ENCODE measurements at regions not wholly inside any gene's neighbourhood (a gene's known extent, or its start where the extent isn't known, plus 50 kb on each side); places are given as distances from the start of the nearest gene placed in this dataset.

DNA sequence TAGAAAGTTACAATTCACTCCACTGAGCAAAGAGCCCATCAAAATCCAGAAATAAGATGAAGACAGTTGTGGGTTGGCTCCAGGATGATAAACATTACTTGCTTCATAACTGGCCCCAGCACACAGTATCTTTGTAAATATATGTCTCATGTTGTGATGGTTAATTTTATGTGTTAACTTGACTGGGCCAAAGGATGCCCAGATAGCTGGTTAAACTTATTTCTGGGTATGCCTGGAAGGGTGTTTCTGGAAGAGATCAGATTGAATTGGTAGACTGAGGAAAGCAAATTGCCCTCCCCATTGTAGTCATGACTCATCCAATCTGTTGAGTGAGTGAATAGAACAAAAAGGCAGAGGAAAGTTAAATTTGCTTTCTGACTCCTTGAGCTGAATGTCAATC, 373.8 kb downstream of the LNPK start:
- H3K36me3 Mint-ChIP-seq (ENCODE audit: low read depth), result no peaks in the 10 kb centered on the region
- H3K4me1 Mint-ChIP-seq, result no peaks in the 10 kb centered on the region
- H3K9me3 Mint-ChIP-seq, result no peaks in the 10 kb centered on the region
- POLR2A ChIA-PET, result no interaction called here
- no peak overlapping the region for H3K27ac Mint-ChIP-seq
- CTCF ChIA-PET, result no interaction called here
- DNase-seq, result no peak
- no peak overlapping the region for H3K4me3 Mint-ChIP-seq
- peaks cover 3% of the 10 kb centered on the region for H3K27me3 Mint-ChIP-seq

DNA sequence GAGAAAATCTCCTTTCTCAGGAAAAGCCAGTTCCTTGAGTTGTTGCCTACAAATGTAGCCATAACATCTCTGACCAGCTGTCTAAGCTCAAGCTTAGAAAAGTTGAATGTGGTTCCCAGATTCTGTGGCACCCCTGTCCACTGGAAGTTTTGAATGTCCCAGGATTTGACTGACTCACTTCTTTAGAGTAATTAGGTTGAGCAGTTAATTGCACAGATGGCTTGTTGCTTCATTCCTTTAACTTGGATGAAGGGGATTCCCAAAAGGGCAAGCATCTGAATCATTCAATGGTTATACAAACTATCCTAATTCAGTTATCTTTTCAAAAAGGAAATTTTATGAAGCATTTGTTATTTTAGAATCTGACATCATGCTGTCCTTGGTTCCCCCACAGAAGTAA, 374.7 kb downstream of the LNPK start:
- POLR2A ChIA-PET, result no interaction called here
- peaks cover 3% of the 10 kb centered on the region for H3K27me3 Mint-ChIP-seq
- H3K9me3 Mint-ChIP-seq, result no peaks in the 10 kb centered on the region

DNA sequence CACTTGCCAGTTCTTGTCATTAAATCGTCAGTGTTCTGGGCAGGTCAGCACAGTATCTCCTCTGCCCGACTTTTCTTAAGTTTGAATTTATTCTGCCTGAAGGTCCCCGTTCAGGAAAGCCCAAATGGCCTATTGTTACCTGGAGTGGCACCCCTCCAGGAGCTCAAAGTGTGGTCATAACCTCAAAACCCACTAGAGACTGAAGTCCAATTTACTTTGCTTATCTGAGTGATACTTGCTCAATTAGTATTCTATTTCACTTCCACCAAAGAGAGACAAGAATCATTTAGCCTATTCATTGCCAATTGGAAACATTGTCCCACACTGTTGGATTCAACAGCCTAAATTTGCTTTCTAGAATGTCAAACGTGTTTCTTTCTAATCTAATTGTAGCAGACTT, 375.3 kb downstream of the LNPK start:
- CTCF ChIA-PET, result no interaction called here

More for the DNA sequence above, 374.7 kb downstream of the LNPK start:
- no peak for DNase-seq
- CTCF ChIA-PET, result no interaction called here
- Mint-ChIP-seq H3K4me3 (no peak overlapping the region), H3K27ac (no peak overlapping the region), H3K36me3 (ENCODE audit: low read depth) (no peaks in the 10 kb centered on the region), H3K4me1 (no peaks in the 10 kb centered on the region)

DNA sequence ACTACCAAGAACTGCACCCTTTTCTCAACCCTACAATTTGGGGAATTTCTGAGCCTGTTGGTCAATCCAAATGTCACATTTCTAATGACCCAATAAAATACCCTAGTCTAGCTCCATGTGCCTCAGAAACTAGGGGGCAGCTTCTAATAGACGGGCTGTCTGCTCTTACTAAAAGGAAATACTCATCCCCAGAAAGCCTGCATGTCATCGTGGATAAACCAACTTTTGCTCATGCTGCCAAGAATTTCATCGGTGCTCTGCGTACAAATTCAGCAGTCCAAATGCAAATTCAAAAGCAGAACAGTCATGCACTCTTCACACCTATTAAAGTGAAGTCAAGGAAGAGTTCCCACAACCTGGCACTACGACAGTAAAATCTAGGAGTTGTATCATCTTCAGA, 377.3 kb downstream of the LNPK start:
- Mint-ChIP-seq H3K9me3 (no peaks in the 10 kb centered on the region), H3K4me3 (no peak overlapping the region), H3K4me1 (no peaks in the 10 kb centered on the region), H3K27ac (no peak overlapping the region), H3K27me3 (peaks cover 3% of the 10 kb centered on the region), H3K36me3 (ENCODE audit: low read depth) (no peaks in the 10 kb centered on the region)
- ChIA-PET POLR2A (no interaction called here), CTCF (no interaction called here)
- no peak for DNase-seq

More for the DNA sequence above, 375.3 kb downstream of the LNPK start:
- Mint-ChIP-seq H3K4me3 (no peak overlapping the region), H3K27me3 (peaks cover 3% of the 10 kb centered on the region), H3K9me3 (no peaks in the 10 kb centered on the region), H3K4me1 (no peaks in the 10 kb centered on the region), H3K27ac (no peak overlapping the region), H3K36me3 (ENCODE audit: low read depth) (no peaks in the 10 kb centered on the region)
- POLR2A ChIA-PET, result no interaction called here
- DNase-seq, result no peak

DNA sequence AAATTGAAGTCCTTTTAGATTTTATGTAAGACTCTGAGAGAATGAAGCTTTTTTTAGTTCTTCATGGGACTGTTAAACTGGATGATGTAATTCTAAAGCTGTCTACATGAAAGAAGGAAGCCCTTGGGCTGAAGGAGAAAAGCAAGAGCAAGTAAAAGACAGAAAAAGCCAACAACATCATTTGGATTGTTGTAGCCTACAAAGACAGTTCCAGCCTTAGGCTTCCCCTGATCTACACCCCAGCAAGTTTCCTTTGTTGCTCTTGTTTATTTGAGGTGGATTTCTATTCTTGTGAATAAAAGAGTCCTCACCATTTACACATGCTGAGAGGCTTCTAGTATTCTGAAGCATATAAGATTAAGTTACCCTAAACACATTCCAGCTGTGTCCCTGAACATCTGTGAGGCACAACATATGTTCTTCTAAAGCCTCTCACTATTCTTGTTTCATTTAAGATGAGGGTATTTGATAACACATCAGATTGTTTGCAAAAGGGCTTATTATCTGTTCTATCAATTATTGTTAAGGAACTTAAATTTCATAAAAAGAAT, 377.8 kb downstream of the LNPK start:
- no peak overlapping the region for H3K27ac Mint-ChIP-seq
- H3K27me3 Mint-ChIP-seq, result peaks cover 3% of the 10 kb centered on the region
- no peak overlapping the region for H3K4me3 Mint-ChIP-seq
- no peaks in the 10 kb centered on the region for H3K4me1 Mint-ChIP-seq
- DNase-seq, result no peak
- ChIA-PET POLR2A (no interaction called here), CTCF (no interaction called here)
- H3K9me3 Mint-ChIP-seq, result no peaks in the 10 kb centered on the region
- no peaks in the 10 kb centered on the region for H3K36me3 Mint-ChIP-seq (ENCODE audit: low read depth)

DNA sequence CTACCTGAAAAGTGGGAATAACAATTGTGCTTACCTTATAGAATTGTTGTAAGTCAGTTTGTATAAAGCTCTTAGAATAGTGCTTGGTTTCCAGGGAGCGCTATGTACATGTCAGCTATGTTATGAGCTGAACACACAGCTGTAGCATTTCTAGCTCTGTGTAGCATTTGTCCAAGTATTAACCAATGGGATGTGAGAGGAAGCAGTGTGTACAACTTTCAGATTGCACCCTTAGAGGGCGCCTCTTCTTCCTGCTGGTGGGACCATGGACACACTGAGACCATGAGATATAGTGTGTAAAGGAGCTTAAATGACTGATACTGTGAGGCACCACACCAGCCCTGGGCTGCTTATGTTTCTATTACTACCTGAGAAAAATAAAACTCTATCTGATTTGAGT, 380.2 kb downstream of the LNPK start:
- H3K27ac Mint-ChIP-seq, result no peak overlapping the region
- CTCF ChIA-PET, result no interaction called here

DNA sequence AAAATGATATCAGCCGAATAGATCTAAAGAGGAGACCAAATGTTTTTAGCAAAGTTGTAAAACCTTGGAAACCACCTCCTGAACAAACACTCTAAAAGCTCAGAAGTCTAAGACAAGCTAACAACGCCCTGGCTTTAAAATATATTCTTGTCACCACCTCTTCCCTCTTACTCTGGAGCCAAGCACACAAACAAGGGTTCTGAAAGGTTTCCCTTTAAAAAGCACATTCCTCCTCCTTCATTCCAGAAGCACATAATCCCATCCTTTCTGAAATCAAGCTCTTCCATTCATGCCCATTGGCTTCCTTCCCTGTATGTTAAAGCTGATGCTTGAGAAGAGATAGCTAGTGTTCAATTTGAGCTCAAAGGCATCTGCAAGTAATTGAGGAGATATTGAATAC, 382.0 kb downstream of the LNPK start:
- H3K4me1 Mint-ChIP-seq, result no peaks in the 10 kb centered on the region
- no peak for DNase-seq
- no peaks in the 10 kb centered on the region for H3K27me3 Mint-ChIP-seq
- no peak overlapping the region for H3K4me3 Mint-ChIP-seq
- CTCF ChIA-PET, result no interaction called here
- H3K9me3 Mint-ChIP-seq, result no peaks in the 10 kb centered on the region
- H3K36me3 Mint-ChIP-seq (ENCODE audit: low read depth), result no peaks in the 10 kb centered on the region
- H3K27ac Mint-ChIP-seq, result no peak overlapping the region
- POLR2A ChIA-PET, result no interaction called here

More for the DNA sequence above, 380.2 kb downstream of the LNPK start:
- no peaks in the 10 kb centered on the region for H3K4me1 Mint-ChIP-seq
- H3K9me3 Mint-ChIP-seq, result no peaks in the 10 kb centered on the region
- peaks cover 3% of the 10 kb centered on the region for H3K27me3 Mint-ChIP-seq
- H3K4me3 Mint-ChIP-seq, result no peak overlapping the region
- POLR2A ChIA-PET, result no interaction called here
- no peaks in the 10 kb centered on the region for H3K36me3 Mint-ChIP-seq (ENCODE audit: low read depth)
- DNase-seq, result no peak

DNA sequence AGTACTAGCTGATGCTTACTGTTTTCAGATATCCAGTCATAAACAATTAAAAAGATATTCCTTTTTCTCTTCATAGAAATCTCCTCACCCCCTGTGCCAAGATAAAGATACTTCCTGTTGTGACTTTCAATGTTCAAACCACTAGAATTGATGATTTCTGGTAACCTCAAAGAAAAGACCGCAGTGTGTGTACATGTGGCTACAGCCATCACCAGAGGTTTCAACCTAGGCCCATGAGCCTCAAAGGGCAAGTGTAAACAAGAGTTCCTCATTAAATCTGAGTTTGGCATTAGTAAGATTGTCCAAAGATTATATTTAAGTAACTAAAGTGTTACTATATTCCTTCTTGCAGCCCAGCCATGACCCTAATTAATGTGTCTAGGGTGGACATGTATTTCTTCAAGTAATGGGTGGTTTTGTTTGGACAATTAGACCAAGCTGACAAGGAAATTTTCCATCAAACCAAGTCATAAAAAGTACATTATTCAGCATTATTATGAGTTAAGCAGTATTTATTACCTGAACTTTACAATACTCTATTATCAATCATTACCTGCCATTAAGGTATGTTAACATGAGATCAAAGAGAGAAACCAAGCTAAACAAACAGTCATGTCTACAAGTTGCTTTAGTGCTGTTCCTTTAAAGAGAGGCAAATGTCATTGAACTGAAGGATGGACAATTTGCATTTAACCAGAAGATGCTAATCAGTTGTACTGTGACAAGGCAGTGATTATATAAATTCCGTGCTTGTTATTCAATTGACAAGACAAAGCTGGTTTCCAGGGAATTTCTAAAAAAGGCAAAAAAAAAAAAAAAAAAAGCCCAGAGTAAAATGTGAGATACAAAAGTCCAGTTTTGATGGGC, 382.7 kb downstream of the LNPK start:
- peaks cover under 1% of the 10 kb centered on the region for H3K27me3 Mint-ChIP-seq
- DNase-seq, result no peak
- no peak overlapping the region for H3K4me3 Mint-ChIP-seq
- CTCF ChIA-PET, result no interaction called here
- H3K27ac Mint-ChIP-seq, result no peak overlapping the region
- H3K36me3 Mint-ChIP-seq (ENCODE audit: low read depth), result no peaks in the 10 kb centered on the region
- H3K4me1 Mint-ChIP-seq, result no peaks in the 10 kb centered on the region
- no peaks in the 10 kb centered on the region for H3K9me3 Mint-ChIP-seq
- POLR2A ChIA-PET, result no interaction called here

DNA sequence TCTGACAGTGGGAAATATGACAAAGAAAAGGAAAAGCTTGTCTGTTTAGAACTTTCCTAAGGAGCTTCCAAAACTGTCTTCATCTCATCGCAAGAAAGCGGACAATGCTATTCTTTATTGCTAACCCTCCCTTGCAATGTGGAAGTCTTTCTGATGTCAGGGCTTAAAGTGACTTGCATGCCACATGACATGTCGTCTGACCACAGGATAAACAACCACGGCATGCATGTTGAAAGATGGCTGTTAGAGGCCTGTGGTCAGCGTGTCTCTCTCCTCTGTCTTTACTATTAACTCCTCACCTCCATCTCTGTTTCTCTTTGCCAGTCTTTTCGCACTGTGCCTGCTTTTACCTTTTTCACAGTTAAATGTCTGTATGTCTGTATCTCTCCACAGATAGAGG, 389.8 kb downstream of the LNPK start:
- Mint-ChIP-seq H3K4me1 (no peaks in the 10 kb centered on the region), H3K9me3 (no peaks in the 10 kb centered on the region), H3K36me3 (ENCODE audit: low read depth) (no peaks in the 10 kb centered on the region), H3K27ac (no peak overlapping the region), H3K27me3 (peaks cover 2% of the 10 kb centered on the region), H3K4me3 (no peak overlapping the region)
- ChIA-PET CTCF (no interaction called here), POLR2A (no interaction called here)
- DNase-seq, result no peak

DNA sequence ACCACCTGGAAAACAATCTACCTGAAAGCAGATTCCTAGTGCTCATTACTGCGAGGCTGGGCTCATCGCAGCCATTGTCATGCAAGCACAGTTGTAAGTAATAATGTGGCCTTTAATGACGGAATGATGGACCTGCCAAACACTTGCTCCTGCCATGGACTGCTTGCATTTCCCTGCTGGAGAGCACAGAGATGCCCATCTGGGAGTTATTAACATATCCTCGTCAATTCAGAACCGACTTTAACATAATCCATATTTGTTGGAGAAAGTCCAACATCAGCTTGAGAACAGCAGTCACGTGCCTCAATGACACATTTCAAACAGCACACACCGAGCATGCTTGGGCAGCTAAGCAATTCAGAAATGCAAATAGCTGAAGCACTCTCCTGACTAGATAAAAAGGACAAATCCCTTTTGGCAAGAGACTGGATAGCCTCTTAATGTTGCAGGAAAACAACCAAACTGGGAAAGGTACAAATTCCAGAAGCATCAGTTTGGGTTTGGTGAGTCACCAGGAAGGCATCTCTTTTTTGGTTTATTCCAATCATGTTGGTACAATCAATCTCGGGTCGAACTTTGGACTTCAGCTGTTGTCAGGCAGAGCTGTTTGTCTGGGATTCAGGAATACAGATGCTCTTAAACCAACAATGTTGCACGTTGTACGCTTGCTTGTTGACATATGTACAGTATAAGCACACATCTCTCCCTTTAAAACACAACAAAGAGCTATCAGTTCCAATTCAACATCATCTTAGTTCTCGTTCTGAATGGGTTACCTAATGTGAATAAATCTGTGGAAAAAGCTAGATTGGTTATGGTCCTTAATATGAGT, 395.8 kb downstream of the LNPK start:
- no peak for DNase-seq
- Mint-ChIP-seq H3K9me3 (no peaks in the 10 kb centered on the region), H3K4me1 (no peaks in the 10 kb centered on the region), H3K4me3 (no peak overlapping the region), H3K27me3 (no peaks in the 10 kb centered on the region), H3K27ac (no peak overlapping the region), H3K36me3 (ENCODE audit: low read depth) (no peaks in the 10 kb centered on the region)
- ChIA-PET POLR2A (no interaction called here), CTCF (no interaction called here)

DNA sequence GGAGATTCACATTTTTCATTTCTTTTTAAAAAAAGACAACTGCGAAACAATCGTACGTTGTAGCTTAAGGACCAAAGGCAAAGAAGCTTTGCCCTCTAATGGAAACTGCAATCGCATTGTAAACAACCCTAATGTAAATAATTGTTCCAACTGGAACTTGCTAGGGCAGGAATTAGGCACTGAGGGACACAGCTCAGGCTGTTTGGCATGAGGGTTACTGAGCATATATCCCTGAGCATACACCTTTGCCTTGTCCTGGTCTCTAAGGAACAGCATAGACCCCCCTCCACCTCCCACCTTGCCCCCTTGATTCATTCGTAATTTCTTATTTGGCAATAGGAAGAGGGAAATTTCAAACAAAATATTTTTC, 396.4 kb downstream of the LNPK start:
- CTCF ChIA-PET, result no interaction called here
- no peaks in the 10 kb centered on the region for H3K36me3 Mint-ChIP-seq (ENCODE audit: low read depth)
- no peaks in the 10 kb centered on the region for H3K9me3 Mint-ChIP-seq
- no peaks in the 10 kb centered on the region for H3K4me1 Mint-ChIP-seq
- POLR2A ChIA-PET, result no interaction called here
- no peak overlapping the region for H3K4me3 Mint-ChIP-seq
- no peak overlapping the region for H3K27ac Mint-ChIP-seq
- H3K27me3 Mint-ChIP-seq, result no peaks in the 10 kb centered on the region
- no peak for DNase-seq

DNA sequence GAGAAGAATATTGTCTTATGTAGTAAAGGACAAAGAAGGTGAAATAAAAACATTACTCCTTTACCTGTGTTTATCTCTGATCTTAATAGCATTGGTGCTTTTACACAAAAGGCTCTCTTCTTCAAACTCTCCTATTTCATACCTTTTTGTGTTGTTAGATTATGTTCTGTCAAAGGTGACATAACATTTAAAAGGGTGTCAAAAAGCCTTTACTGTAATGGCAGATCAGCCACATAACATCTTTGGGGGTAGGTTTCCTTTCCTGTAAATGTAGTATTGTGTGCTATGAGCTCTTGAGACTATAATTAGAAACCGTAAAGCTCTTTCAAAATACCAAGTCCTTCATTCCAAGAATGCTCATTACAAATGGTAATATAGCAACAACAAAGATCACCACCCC, 400.1 kb downstream of the LNPK start:
- Mint-ChIP-seq H3K9me3 (no peaks in the 10 kb centered on the region), H3K27me3 (peaks cover 2% of the 10 kb centered on the region), H3K4me3 (no peak overlapping the region), H3K36me3 (ENCODE audit: low read depth) (no peaks in the 10 kb centered on the region), H3K27ac (no peak overlapping the region), H3K4me1 (no peaks in the 10 kb centered on the region)
- ChIA-PET POLR2A (no interaction called here), CTCF (no interaction called here)
- no peak for DNase-seq

DNA sequence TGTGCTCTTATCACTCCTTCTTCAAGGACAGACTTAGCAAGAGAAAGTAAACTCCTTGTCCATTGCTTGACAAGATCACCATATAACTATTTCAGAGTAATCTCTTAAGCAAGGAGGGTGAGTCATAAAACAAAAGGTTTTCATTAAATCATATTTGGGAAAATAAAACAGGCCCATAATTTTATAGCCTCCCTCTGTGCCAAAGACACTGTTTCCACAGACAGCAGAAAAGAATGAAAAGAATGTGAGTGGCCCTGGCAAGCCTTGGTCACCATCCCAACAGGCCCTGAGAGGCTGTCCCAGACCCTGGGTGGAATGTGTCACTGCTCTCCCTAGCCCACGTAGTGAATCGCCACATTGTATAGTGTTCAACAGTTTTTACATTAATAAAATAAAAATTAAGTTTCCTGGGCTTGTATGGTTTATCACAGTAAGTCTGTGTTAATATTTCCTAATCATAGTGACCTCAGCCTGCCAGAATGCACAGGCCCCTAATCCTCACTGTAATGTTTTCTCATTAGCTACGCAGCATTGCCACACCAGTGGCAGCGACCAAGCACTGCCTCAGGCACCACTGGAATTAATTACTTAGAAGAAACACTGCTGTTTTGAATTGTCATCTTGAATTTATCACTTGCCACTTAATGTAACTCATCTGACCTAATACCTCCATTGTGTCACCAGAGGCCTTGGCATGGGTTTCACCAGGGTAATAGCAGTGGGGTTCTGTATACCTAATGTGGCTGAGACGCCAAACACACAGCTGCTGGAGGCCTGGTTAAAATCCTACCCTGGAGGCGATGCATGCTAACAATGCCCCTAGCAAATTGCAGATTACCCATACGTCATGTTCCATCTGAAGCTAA, 401.9 kb downstream of the LNPK start:
- DNase-seq, result no peak
- Mint-ChIP-seq H3K9me3 (no peaks in the 10 kb centered on the region), H3K4me3 (no peak overlapping the region), H3K27ac (no peak overlapping the region), H3K36me3 (ENCODE audit: low read depth) (no peaks in the 10 kb centered on the region), H3K27me3 (peaks cover 2% of the 10 kb centered on the region), H3K4me1 (no peaks in the 10 kb centered on the region)
- POLR2A ChIA-PET, result no interaction called here
- CTCF ChIA-PET, result interaction anchor here (1.3 kb wide), 1 partner anchor 11 kb away, joined by 4 read pairs; no protein-coding TSS in a partner anchor

All from activated CD4-positive, alpha-beta T cell treated with anti-CD3 and anti-CD28 coated beads, Interleukin-2, amount 10 ng/mL, durations not matched to agents 7 days and 5 days (primary cell).